OCI-LY3 (cell line): ENCODE measurements at regions not wholly inside any gene's neighbourhood (a gene's known extent, or its start where the extent isn't known, plus 50 kb on each side); places are given as distances from the start of the nearest gene placed in this dataset.
A peak's percentile ranks its signal among the peaks of the same experiment; 100 is the strongest.

ENCODE experiments used
- H2AFZ ChIP-seq: fragments of 200-600, 300-600 bp; shearing (Covaris generic); 2 replicates; pipeline ENCODE4 v1.6.0; 2014; ENCODE audit warnings: antibody characterized with exemption, low read depth, low read length
- H3K27ac ChIP-seq: fragments of 200-600, 300-600 bp; sonication (generic); 2 replicates; pipeline ENCODE4 v1.5.1; 2014; ENCODE audit warnings: mild to moderate bottlenecking, low read length, moderate library complexity, mixed read lengths
- H3K27me3 ChIP-seq: fragments of 200-600, 300-600 bp; sonication (generic); 2 replicates; pipeline ENCODE4 v1.6.1; 2014; ENCODE audit warnings: low read depth, low read length, mixed read lengths
- H3K36me3 ChIP-seq: fragments of 200-600, 300-600 bp; sonication (generic); replicated peaks from 2 replicates; pipeline ENCODE3; 2014; ENCODE audit warnings: low read depth, low read length, mixed read lengths
- H3K4me1 ChIP-seq: fragments of 300-600, 200-600 bp; sonication (generic); 2 replicates; pipeline ENCODE4 v1.6.1; 2014; ENCODE audit warnings: low read length, mixed read lengths
- H3K4me2 ChIP-seq: fragments of 200-600, 300-600 bp; sonication (generic); 2 replicates; pipeline ENCODE4 v1.6.1; 2014; ENCODE audit warnings: low read length, mixed read lengths
- H3K4me3 ChIP-seq: fragments of 300-600, 200-600 bp; sonication (generic); 2 replicates; pipeline ENCODE4 v1.5.1; 2014; ENCODE audit warnings: antibody characterized with exemption, mild to moderate bottlenecking, low read length, moderate library complexity
- H3K79me2 ChIP-seq: fragments of 300-600, 200-600 bp; shearing (Covaris generic); 2 replicates; pipeline ENCODE4 v1.6.1; 2014; ENCODE audit warnings: mild to moderate bottlenecking, low read length, mixed read lengths
- H3K9ac ChIP-seq: fragments of 300-600, 200-600 bp; shearing (Covaris generic); 2 replicates; pipeline ENCODE4 v1.6.0; 2014; ENCODE audit warnings: mild to moderate bottlenecking, low read length, moderate library complexity
- H3K9me3 ChIP-seq: fragments of 200-600, 300-600 bp; shearing (Covaris generic); 2 replicates; pipeline ENCODE4 v1.6.1; 2014; ENCODE audit warnings: low read length, mixed read lengths; ENCODE audit not compliant: insufficient read depth
- H4K20me1 ChIP-seq: fragments of 200-600, 300-600 bp; sonication (generic); 2 replicates; pipeline ENCODE4 v1.6.1; 2016; ENCODE audit warnings: low read length, mixed read lengths; ENCODE audit not compliant: insufficient read depth
- EZH2phosphoT487 ChIP-seq: fragments of 200-600 bp; shearing (Covaris generic); IDR thresholded peaks from 2 replicates; pipeline ENCODE4 v1.6.1; 2018; ENCODE audit warnings: antibody characterized with exemption, mixed run types, low read depth
- TF ChIP-seq, protein P1 (sequence below): fragments of 200-600, 300-600 bp; sonication (generic); IDR thresholded peaks from 2 replicates; pipeline ENCODE4 v1.5.1; 2014; ENCODE audit warnings: antibody characterized with exemption, low read length, low read depth

DNA sequence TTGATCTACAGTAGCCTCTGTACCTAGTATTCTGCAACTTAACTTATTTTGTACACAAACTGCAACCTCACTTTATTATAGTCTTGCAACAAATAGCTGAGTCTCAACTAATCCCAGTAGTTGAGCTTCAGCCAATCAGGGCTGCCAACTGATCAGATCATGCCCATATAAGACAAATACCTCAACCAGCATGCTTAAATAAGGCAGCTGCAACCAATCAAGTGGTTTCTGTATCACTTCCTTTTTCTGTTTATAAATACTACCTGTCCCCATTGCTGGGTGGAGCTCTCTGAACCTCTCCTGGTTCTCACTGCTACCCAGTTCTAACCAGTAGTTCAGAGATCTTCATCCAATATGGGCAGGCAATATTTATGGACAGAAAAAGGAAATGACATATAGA lies 248.5 kb upstream of the FBXO33 start:
- H3K27ac ChIP-seq = no peak overlapping the region
- H3K4me1 ChIP-seq = peaks cover 29% of the 10 kb centered on the region
- H3K4me3 ChIP-seq = no peak overlapping the region
- H3K9me3 ChIP-seq = no peaks in the 10 kb centered on the region
- no peaks in the 10 kb centered on the region for H3K27me3 ChIP-seq
- no peak overlapping the region for H3K9ac ChIP-seq
- H2AFZ ChIP-seq = no peak overlapping the region
- H3K4me2 ChIP-seq = peak overlapping the region; percentile 4; the same call in 1 of the 2 replicates
- H3K36me3 ChIP-seq = peaks cover 6% of the 10 kb centered on the region
- H3K79me2 ChIP-seq = no peaks in the 10 kb centered on the region
- H4K20me1 ChIP-seq = no peaks in the 10 kb centered on the region
- TF ChIP-seq, protein P1, sequence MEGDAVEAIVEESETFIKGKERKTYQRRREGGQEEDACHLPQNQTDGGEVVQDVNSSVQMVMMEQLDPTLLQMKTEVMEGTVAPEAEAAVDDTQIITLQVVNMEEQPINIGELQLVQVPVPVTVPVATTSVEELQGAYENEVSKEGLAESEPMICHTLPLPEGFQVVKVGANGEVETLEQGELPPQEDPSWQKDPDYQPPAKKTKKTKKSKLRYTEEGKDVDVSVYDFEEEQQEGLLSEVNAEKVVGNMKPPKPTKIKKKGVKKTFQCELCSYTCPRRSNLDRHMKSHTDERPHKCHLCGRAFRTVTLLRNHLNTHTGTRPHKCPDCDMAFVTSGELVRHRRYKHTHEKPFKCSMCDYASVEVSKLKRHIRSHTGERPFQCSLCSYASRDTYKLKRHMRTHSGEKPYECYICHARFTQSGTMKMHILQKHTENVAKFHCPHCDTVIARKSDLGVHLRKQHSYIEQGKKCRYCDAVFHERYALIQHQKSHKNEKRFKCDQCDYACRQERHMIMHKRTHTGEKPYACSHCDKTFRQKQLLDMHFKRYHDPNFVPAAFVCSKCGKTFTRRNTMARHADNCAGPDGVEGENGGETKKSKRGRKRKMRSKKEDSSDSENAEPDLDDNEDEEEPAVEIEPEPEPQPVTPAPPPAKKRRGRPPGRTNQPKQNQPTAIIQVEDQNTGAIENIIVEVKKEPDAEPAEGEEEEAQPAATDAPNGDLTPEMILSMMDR = no peak
- no peak for TF ChIP-seq EZH2phosphoT487

DNA sequence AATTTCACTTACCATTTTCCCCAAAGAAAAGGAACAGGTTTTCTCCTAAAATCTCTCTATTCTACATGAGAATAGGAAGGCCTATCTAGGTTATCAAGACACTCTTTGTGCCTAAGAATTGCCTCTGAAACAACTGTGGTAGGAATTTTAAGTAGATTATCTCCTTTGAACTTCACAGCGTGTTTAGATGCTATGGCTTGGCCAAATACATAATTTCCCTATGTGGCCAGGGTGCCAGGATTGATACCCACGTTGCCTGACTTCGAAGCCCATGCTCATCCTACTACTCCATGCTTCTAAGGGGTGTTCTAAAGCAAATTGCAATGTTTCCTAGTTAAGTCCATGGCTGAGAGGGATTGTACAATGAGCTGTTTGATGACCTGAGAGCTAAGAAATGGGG lies 241.5 kb upstream of the FBXO33 start:
- TF ChIP-seq, protein P1 = no peak
- no peak for TF ChIP-seq EZH2phosphoT487
- Histone ChIP-seq H3K4me2 (no peak overlapping the region), H3K9me3 (no peaks in the 10 kb centered on the region), H3K9ac (no peak overlapping the region), H2AFZ (no peak overlapping the region), H3K4me3 (no peak overlapping the region), H3K36me3 (no peaks in the 10 kb centered on the region), H3K27me3 (no peaks in the 10 kb centered on the region), H3K79me2 (no peaks in the 10 kb centered on the region), H3K27ac (no peak overlapping the region), H3K4me1 (peaks cover 8% of the 10 kb centered on the region; the same call in 1 of the 2 replicates), H4K20me1 (no peaks in the 10 kb centered on the region)

DNA sequence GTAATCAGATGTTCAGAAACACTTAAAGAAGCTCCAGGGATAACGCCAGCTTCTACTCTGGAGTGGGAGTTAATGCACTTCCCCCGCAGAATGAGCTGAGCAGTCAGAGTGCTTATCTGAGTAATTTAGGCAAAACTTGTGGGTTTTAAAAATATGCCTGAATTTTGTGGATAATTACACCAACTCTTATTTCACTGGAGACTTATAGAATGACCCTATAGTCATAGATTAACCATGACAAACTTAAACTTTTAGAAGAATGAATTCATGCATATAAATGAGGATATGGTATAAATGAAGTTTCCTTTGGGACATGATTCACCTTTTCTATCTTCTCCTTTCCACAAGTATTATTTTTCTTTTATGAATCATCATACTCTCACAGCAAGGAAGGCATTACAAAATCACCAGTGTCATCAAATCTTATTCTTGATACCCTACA lies 241.1 kb upstream of the FBXO33 start:
- H3K9me3 ChIP-seq = no peaks in the 10 kb centered on the region
- H3K4me3 ChIP-seq = no peak overlapping the region
- no peak overlapping the region for H3K9ac ChIP-seq
- H3K27me3 ChIP-seq = no peaks in the 10 kb centered on the region
- H3K27ac ChIP-seq = no peak overlapping the region
- peaks cover 8% of the 10 kb centered on the region; the same call in 1 of the 2 replicates for H3K4me1 ChIP-seq
- H4K20me1 ChIP-seq = no peaks in the 10 kb centered on the region
- TF ChIP-seq, protein P1 = no peak
- TF ChIP-seq EZH2phosphoT487 = no peak
- no peak overlapping the region for H3K4me2 ChIP-seq
- no peaks in the 10 kb centered on the region for H3K36me3 ChIP-seq
- H3K79me2 ChIP-seq = no peaks in the 10 kb centered on the region
- no peak overlapping the region for H2AFZ ChIP-seq

DNA sequence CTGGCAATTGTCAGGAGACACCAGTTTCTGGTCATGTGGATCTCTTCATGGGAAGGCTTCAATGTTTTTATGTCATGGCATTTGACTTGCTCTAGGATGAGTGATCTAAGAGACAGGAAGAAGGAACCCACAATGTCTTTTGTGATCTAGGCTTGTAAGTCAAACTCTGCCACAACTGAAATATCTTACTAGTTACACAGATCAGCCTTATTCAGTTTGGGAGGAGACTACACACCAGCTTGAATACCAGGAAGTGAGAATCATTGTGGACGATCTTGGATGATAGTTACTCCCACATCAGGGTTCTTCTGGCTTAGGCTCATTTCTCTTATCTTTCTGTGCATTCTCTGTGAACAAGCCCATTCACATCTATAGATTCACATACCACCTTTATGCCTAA lies 236.2 kb upstream of the FBXO33 start:
- no peak overlapping the region for H3K27ac ChIP-seq
- no peak overlapping the region for H2AFZ ChIP-seq
- TF ChIP-seq, protein P1 = no peak
- no peak for TF ChIP-seq EZH2phosphoT487
- H3K9me3 ChIP-seq = no peaks in the 10 kb centered on the region
- H3K4me3 ChIP-seq = no peak overlapping the region
- peaks cover 31% of the 10 kb centered on the region for H3K4me1 ChIP-seq
- H4K20me1 ChIP-seq = no peaks in the 10 kb centered on the region
- no peaks in the 10 kb centered on the region for H3K27me3 ChIP-seq
- H3K9ac ChIP-seq = no peak overlapping the region
- H3K4me2 ChIP-seq = no peak overlapping the region
- H3K79me2 ChIP-seq = no peaks in the 10 kb centered on the region
- no peaks in the 10 kb centered on the region for H3K36me3 ChIP-seq
